Stimulated activated naive CD4-positive, alpha-beta T cell treated with Interleukin-2 at 50 U/mL for 16 hours (primary cell): ENCODE measurements at regions not wholly inside any gene's neighbourhood (a gene's known extent, or its start where the extent isn't known, plus 50 kb on each side); places are given as distances from the start of the nearest gene placed in this dataset.
"Not testable (repeated sequence)": the region's sequence is repeated elsewhere in the genome, so short reads cannot be mapped to it uniquely, and the experiment has no call there.

ENCODE experiments used
- DNase-seq: peaks from one replicate; lab custom pipeline; 2025; lab: John Stamatoyannopoulos, UW

- no peak for DNase-seq
Observed at GRCh38 chr12:38159591-38160317, 156.8 kb upstream of the ALG10B start.

GRCh38 chr12:38160318-38161122, 156.1 kb upstream of the ALG10B start:
- no peak for DNase-seq

- DNase-seq: no peak
Observed at GRCh38 chr12:38161123-38162000, 155.2 kb upstream of the ALG10B start.

GRCh38 chr12:38162013-38162412, 154.6 kb upstream of the ALG10B start:
- no peak for DNase-seq

GRCh38 chr12:38162708-38163441, 153.7 kb upstream of the ALG10B start:
- DNase-seq: no peak

GRCh38 chr12:38163442-38163801, 153.2 kb upstream of the ALG10B start:
- no peak for DNase-seq

- DNase-seq: no peak
Observed at GRCh38 chr12:38166225-38166624, 150.3 kb upstream of the ALG10B start.

GRCh38 chr12:38175538-38175937, 141.0 kb upstream of the ALG10B start:
- DNase-seq: no peak

GRCh38 chr12:38183617-38184016, 133.0 kb upstream of the ALG10B start:
- DNase-seq: not testable (repeated sequence)

- DNase-seq: not testable (repeated sequence)
Observed at GRCh38 chr12:38197286-38197685, 119.3 kb upstream of the ALG10B start.

GRCh38 chr12:38201461-38202276, 114.9 kb upstream of the ALG10B start:
- DNase-seq: no peak

GRCh38 chr12:38204831-38205230, 111.7 kb upstream of the ALG10B start:
- DNase-seq: no peak

GRCh38 chr12:38222011-38222410, 94.6 kb upstream of the ALG10B start:
- DNase-seq: no peak

- DNase-seq: not testable (repeated sequence)
Observed at GRCh38 chr12:38238328-38238727, 78.2 kb upstream of the ALG10B start.

- no peak for DNase-seq
Observed at GRCh38 chr12:38253778-38254177, 62.8 kb upstream of the ALG10B start.

- no peak for DNase-seq
Observed at GRCh38 chr12:38258411-38258810, 58.2 kb upstream of the ALG10B start.
